ENCODE measurements at regions not wholly inside any gene's neighbourhood (a gene's known extent, or its start where the extent isn't known, plus 50 kb on each side); places are given as distances from the start of the nearest gene placed in this dataset.

- Histone ChIP-seq H4K20me1 (ENCODE audit: insufficient read depth, low read length) (no peaks in the 10 kb centered on the region), H3K36me3 (replicated peaks; ENCODE audit: insufficient read depth, low read length) (no peaks in the 10 kb centered on the region), H3K4me3 (ENCODE audit: low read length) (no peak overlapping the region), H3K9me2 (replicated peaks; ENCODE audit: insufficient read depth, low read length) (no peaks in the 10 kb centered on the region), H2AFZ (ENCODE audit: low read length) (no peak overlapping the region), H3K9ac (ENCODE audit: low read length) (no peak overlapping the region), H3K9me3 (replicated peaks; ENCODE audit: insufficient read depth, low read length) (no peaks in the 10 kb centered on the region), H3F3A (ENCODE audit: insufficient read depth, low read length) (no peaks in the 10 kb centered on the region), H3K27me3 (replicated peaks; ENCODE audit: insufficient read depth, low read length) (no peaks in the 10 kb centered on the region), H3K79me2 (ENCODE audit: low read length) (no peaks in the 10 kb centered on the region), H3K4me1 (ENCODE audit: low read length) (no peaks in the 10 kb centered on the region), H3K27ac (ENCODE audit: low read length) (no peak overlapping the region), H3K4me2 (ENCODE audit: low read depth, low read length) (no peak overlapping the region)
- DNase-seq: no peak
- no peak for TF ChIP-seq EZH2 (optimal IDR thresholded peaks at IDR 0.05; ENCODE audit: low read depth, low read length)
- no peak for TF ChIP-seq EZH2phosphoT487 (IDR thresholded peaks at IDR 0.05; ENCODE audit: low read length)
- TF ChIP-seq, protein P1, sequence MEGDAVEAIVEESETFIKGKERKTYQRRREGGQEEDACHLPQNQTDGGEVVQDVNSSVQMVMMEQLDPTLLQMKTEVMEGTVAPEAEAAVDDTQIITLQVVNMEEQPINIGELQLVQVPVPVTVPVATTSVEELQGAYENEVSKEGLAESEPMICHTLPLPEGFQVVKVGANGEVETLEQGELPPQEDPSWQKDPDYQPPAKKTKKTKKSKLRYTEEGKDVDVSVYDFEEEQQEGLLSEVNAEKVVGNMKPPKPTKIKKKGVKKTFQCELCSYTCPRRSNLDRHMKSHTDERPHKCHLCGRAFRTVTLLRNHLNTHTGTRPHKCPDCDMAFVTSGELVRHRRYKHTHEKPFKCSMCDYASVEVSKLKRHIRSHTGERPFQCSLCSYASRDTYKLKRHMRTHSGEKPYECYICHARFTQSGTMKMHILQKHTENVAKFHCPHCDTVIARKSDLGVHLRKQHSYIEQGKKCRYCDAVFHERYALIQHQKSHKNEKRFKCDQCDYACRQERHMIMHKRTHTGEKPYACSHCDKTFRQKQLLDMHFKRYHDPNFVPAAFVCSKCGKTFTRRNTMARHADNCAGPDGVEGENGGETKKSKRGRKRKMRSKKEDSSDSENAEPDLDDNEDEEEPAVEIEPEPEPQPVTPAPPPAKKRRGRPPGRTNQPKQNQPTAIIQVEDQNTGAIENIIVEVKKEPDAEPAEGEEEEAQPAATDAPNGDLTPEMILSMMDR (IDR thresholded peaks at IDR 0.05; ENCODE audit: low read length): no peak
These were observed 258.8 kb upstream of the NRXN1 start for GRCh38 chr2:51290725-51291124.

GRCh38 chr2:51289045-51289444 lies 257.1 kb upstream of the NRXN1 start:
- TF ChIP-seq, protein P1 (IDR thresholded peaks at IDR 0.05; ENCODE audit: low read length): no peak
- no peak for TF ChIP-seq EZH2 (optimal IDR thresholded peaks at IDR 0.05; ENCODE audit: low read depth, low read length)
- TF ChIP-seq EZH2phosphoT487 (IDR thresholded peaks at IDR 0.05; ENCODE audit: low read length): no peak
- no peak for DNase-seq

DNA sequence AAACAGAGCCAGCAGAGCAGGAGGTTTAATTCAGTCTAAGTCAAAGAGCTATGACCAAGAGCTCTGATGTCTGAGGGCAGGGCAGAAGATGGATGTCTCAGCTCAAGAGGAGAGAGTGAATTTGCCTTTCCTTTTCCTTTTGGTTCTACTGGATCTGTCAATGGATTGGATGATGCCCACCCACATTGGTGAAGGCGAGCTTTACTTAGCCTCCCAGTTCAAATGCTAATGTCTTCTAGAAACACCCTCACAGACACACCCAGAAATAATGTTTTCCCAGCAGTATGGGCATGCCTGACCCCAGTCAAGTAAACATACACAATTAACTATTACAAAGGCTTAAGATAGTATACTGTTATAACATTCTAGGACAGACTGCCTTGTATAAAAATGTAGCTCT lies 236.3 kb upstream of the NRXN1 start:
- no peak for DNase-seq
- Histone ChIP-seq H4K20me1 (ENCODE audit: insufficient read depth, low read length) (no peaks in the 10 kb centered on the region), H3K9me3 (replicated peaks; ENCODE audit: insufficient read depth, low read length) (no peaks in the 10 kb centered on the region), H2AFZ (ENCODE audit: low read length) (no peak overlapping the region), H3K27me3 (replicated peaks; ENCODE audit: insufficient read depth, low read length) (no peaks in the 10 kb centered on the region), H3K4me1 (ENCODE audit: low read length) (no peaks in the 10 kb centered on the region), H3K9me2 (replicated peaks; ENCODE audit: insufficient read depth, low read length) (no peaks in the 10 kb centered on the region), H3K27ac (ENCODE audit: low read length) (no peak overlapping the region), H3K79me2 (ENCODE audit: low read length) (no peaks in the 10 kb centered on the region), H3F3A (ENCODE audit: insufficient read depth, low read length) (no peaks in the 10 kb centered on the region), H3K4me2 (ENCODE audit: low read depth, low read length) (no peak overlapping the region), H3K4me3 (ENCODE audit: low read length) (no peak overlapping the region), H3K9ac (ENCODE audit: low read length) (no peak overlapping the region), H3K36me3 (replicated peaks; ENCODE audit: insufficient read depth, low read length) (no peaks in the 10 kb centered on the region)
- no peak for TF ChIP-seq EZH2phosphoT487 (IDR thresholded peaks at IDR 0.05; ENCODE audit: low read length)
- TF ChIP-seq, protein P1 (IDR thresholded peaks at IDR 0.05; ENCODE audit: low read length): no peak
- no peak for TF ChIP-seq EZH2 (optimal IDR thresholded peaks at IDR 0.05; ENCODE audit: low read depth, low read length)

More at GRCh38 chr2:51289045-51289444, 257.1 kb upstream of the NRXN1 start:
- no peak overlapping the region for H3K9ac ChIP-seq (ENCODE audit: low read length)
- no peak overlapping the region for H3K27ac ChIP-seq (ENCODE audit: low read length)
- H2AFZ ChIP-seq (ENCODE audit: low read length): no peak overlapping the region
- H3K4me3 ChIP-seq (ENCODE audit: low read length): no peak overlapping the region
- H3K4me1 ChIP-seq (ENCODE audit: low read length): no peaks in the 10 kb centered on the region
- H3F3A ChIP-seq (ENCODE audit: insufficient read depth, low read length): no peaks in the 10 kb centered on the region
- no peaks in the 10 kb centered on the region for H3K9me2 ChIP-seq (replicated peaks; ENCODE audit: insufficient read depth, low read length)
- no peaks in the 10 kb centered on the region for H4K20me1 ChIP-seq (ENCODE audit: insufficient read depth, low read length)
- H3K27me3 ChIP-seq (replicated peaks; ENCODE audit: insufficient read depth, low read length): no peaks in the 10 kb centered on the region
- no peaks in the 10 kb centered on the region for H3K79me2 ChIP-seq (ENCODE audit: low read length)
- no peaks in the 10 kb centered on the region for H3K36me3 ChIP-seq (replicated peaks; ENCODE audit: insufficient read depth, low read length)
- no peak overlapping the region for H3K4me2 ChIP-seq (ENCODE audit: low read depth, low read length)
- H3K9me3 ChIP-seq (replicated peaks; ENCODE audit: insufficient read depth, low read length): no peaks in the 10 kb centered on the region
